ENCODE measurements at regions not wholly inside any gene's neighbourhood (a gene's known extent, or its start where the extent isn't known, plus 50 kb on each side); places are given as distances from the start of the nearest gene placed in this dataset.

GRCh38 chr21:18603261-18603660, 199.7 kb upstream of the TMPRSS15 start:
- TF ChIP-seq, protein P1, sequence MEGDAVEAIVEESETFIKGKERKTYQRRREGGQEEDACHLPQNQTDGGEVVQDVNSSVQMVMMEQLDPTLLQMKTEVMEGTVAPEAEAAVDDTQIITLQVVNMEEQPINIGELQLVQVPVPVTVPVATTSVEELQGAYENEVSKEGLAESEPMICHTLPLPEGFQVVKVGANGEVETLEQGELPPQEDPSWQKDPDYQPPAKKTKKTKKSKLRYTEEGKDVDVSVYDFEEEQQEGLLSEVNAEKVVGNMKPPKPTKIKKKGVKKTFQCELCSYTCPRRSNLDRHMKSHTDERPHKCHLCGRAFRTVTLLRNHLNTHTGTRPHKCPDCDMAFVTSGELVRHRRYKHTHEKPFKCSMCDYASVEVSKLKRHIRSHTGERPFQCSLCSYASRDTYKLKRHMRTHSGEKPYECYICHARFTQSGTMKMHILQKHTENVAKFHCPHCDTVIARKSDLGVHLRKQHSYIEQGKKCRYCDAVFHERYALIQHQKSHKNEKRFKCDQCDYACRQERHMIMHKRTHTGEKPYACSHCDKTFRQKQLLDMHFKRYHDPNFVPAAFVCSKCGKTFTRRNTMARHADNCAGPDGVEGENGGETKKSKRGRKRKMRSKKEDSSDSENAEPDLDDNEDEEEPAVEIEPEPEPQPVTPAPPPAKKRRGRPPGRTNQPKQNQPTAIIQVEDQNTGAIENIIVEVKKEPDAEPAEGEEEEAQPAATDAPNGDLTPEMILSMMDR (conservative IDR thresholded peaks at IDR 0.05; ENCODE audit: low read length): no peak
- TF ChIP-seq EZH2phosphoT487 (IDR thresholded peaks at IDR 0.05; ENCODE audit: borderline replicate concordance, low read depth, low read length): no peak

Measured in OCI-LY7 (cell line).